Stimulated activated CD4-positive, alpha-beta T cell treated with anti-CD3 and anti-CD28 coated beads, Interleukin-2, amount 100 ng/mL, for 24 hours (primary cell): ENCODE measurements at regions not wholly inside any gene's neighbourhood (a gene's known extent, or its start where the extent isn't known, plus 50 kb on each side); places are given as distances from the start of the nearest gene placed in this dataset.
"Not testable (repeated sequence)": the region's sequence is repeated elsewhere in the genome, so short reads cannot be mapped to it uniquely, and the experiment has no call there.

ENCODE experiments used
- DNase-seq, 2 donors: peaks; one replicate each; pipeline ENCODE4 v3.0.0-alpha.2; 2020

GRCh38 chr14:53448682-53449081 is 295.6 kb upstream of the DDHD1 start:
- DNase-seq: no peak

DNA sequence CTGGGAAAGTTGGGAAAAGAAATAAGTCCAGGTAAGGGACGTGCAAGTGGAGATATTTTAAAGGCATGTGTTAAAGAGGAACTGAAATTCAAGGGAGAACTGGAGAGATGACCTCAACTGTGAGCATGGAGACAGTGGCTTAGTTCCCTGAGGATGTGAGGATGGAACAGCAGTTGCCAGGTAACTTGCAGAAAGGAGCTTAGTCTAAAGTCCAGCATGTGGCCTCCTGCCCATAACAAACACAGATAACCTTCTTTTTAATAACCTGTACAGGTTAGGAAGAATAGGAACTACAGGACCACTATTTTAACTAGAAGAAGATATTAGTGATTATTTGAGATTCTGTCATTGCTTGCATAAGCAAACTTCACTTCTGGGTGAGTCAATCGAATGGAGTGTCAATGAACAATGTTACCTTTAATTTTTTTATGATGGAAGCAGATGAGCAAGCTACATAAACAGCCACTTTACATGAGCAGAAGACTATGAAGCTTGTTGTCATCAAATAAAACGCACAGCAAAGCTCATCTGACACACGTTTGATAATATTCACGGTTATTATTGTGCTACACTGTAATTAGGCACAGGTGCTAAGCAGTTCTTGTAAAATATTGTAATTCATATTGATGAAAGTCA is 291.7 kb upstream of the DDHD1 start:
- no peak for DNase-seq

DNA sequence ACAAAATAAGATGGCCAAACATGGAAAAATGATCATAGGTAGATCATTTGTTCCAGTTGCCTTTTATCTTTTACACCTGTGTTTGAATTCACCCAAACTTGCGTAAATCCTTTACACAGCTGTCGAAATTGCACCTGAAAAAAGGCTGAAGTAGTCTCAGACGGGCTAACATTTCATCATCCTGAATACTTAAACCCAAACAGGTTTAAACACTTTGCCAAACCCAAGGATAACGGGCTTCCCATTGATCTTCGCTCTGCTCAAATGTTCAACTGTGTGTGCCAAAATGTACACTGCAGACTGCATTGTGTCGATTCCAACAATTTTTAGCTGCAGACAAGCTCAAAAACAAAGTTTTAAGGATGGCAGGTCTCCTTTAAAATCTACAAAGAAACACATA is 288.7 kb upstream of the DDHD1 start:
- DNase-seq: no peak

DNA sequence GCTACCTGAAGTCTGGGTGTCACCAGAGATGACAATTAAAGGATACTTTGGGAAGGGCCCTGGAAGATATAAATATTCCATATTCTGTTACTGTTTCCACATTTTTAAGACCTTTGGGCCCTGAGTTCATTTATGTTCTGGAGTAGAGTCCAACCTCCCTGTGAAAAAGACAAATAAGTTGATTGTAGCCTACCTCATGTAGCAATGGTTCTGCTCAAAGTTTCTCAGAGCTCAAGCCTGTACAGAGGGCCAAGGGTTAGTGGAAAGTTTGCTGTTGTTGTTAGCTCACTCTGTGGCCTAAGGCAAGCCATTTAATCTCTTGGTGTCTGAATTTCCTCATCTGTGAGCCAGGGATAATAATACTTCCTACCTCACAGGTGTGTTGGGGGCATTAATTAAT is 284.7 kb upstream of the DDHD1 start:
- DNase-seq: no peak

- DNase-seq: peak in 1 of 2 donors; percentile 3
These were observed 279.3 kb upstream of the DDHD1 start for GRCh38 chr14:53432378-53432802.

- DNase-seq: no peak
These were observed 277.7 kb upstream of the DDHD1 start for GRCh38 chr14:53430870-53431269.

- DNase-seq: no peak
These were observed 259.9 kb upstream of the DDHD1 start for GRCh38 chr14:53412819-53413675.

DNA sequence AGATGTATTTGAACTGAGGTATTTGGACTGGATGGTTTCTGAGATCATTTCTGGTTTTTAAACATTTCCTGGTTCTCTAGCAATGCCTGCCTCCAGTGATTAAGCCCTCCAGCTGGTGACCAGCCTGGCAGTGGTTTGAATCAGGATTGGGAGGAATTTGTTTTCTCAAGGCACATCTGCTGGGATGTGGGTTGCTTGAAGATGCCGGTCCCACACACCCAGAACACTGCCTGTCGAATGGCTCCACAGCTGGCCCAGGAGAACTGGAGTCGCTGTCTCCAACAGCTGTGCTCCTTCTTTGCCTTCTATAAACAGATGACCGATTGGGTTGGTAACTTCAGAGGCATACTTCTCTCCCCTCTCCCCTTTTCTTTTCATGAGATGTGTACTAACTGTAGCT is 258.0 kb upstream of the DDHD1 start:
- DNase-seq: no peak

DNA sequence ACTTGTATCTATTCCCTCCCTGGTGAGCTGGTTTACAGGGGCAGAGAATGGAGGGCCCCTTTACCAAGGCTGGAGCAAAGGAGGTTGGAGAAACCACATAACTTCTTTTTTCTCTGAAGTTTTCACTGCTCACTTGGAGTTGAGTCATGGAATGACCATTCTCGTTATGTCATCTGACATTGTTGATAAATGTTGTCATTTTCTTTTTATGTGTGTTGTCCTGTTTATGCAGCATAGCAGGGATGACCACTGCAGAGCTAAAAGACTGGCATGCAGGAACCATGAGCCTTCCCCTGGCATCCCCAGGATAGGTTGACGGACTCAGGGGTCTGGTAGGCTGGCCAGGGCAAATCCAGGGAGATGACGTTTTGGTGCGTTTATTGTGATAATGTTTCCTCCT is 256.8 kb upstream of the DDHD1 start:
- DNase-seq: no peak

- no peak for DNase-seq
These were observed 256.2 kb upstream of the DDHD1 start for GRCh38 chr14:53409289-53409688.

GRCh38 chr14:53408175-53408879 is 255.2 kb upstream of the DDHD1 start:
- no peak for DNase-seq

DNA sequence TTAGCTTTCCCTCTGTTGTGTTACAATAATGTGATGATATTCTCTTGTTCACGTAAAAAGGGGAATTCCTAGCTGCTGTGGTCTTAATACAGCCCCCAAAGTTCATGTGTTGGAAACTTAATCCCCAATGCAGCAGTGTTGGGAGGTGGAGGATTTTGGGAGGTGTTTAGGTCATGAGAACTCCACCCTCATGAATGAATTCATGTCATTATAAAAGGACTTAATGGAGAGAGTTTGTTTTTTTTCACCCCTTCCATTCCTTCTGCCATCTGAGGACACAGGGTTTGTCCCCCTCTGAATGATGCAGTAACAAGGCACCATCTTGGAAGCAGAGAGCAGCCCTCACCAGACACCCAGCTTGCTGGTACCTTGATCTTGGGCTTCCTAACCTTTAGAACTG is 253.4 kb upstream of the DDHD1 start:
- DNase-seq: no peak

- no peak for DNase-seq
These were observed 248.5 kb upstream of the DDHD1 start for GRCh38 chr14:53401646-53402045.

GRCh38 chr14:53399057-53399456 is 245.9 kb upstream of the DDHD1 start:
- DNase-seq: no peak

- DNase-seq: no peak
These were observed 245.5 kb upstream of the DDHD1 start for GRCh38 chr14:53398616-53399015.

DNA sequence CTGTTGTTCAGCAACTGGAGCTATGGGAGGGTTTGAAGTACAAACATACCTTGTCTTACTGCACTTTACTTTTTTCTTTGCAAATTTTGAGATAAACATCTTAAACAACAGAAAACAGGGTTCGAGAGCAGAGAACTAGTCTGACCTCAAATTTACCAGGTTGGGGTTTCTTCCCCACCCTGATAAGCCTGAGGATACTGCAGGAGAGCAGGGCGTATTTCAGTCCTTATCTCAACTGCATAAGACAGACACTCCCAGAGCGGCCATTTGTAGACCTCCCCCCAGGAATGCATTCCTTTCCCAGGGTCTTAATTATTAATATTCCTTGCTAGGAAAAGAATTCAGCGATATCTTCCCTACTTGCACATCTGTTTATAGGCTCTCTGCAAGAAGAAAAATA is 242.1 kb upstream of the DDHD1 start:
- DNase-seq: not testable (repeated sequence)

- DNase-seq: no peak
These were observed 238.6 kb upstream of the DDHD1 start for GRCh38 chr14:53391631-53392285.

- DNase-seq: no peak
These were observed 238.0 kb upstream of the DDHD1 start for GRCh38 chr14:53391156-53391555.

DNA sequence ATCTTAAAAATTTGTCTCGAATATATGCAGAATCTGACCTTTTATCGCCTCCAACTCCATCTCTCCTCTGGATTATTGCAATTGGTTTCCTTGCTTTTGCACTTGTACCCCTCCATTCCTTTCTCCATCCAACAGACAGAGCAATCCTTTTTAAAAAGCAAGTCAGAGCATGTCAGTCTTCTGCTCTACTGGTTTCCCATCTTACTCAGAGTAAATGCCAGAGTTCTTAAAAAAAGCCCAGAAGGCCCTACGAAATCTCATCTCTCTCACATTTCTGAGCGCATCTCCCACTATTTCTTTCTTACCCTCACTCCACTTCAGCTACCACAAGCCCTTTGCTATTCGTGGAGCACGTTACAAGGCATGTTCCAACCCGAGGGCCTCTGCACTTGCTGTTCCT is 236.9 kb upstream of the DDHD1 start:
- DNase-seq: no peak

DNA sequence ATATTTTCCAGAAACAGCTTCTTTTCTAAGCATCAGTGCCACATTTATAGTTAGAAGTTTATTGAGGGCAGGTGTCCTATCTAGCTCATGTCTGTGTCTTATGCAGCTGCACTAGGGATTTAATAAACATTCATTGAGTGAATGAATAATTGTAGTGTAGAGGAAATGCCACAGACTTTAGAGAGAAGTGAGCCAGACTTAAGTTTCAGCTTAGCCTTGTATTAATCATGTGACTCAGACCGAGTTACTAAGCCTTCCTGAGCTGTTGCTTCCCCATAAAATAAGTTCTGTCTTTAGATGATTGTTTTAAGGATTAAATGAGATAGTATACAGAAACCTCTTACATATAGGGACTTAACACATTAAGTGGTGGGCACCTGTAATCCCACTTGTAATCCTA is 236.1 kb upstream of the DDHD1 start:
- no peak for DNase-seq

DNA sequence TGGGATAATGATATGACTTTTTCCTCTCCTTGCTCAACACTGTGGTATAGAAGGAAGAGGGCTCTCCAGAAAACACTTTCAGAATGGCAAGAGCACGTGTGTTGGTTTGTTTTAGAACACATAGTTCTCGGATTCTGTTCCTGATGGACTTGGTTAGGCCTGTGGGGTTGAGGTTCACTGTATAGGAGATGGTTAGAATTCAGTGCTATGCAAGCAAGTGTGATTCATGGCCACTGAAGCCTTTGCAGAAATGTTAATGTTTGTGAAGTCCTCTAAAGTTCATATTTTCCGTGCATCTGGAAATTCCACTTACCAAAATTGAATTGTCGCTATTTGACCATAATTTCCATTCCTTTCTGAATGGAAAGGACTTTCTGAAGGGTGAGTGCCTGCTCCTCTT is 233.2 kb upstream of the DDHD1 start:
- no peak for DNase-seq

DNA sequence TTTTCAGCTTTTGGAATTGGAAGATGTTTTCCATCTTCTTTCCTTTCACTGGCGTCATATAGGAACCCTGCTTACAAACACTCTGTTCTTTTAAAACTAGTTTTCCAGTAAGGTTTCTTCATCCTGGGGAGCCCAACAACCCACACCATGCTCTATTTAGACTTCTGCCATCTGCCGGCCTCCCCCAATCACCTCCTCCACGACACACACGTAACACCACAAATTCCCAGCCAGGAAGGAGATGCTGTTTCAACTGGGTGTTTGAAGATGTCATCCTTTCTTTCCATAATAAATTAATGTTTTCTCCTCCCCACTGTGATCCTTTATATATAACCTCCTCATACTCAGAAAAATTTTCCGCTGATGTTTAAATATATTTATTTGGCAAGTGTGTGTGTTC is 231.4 kb upstream of the DDHD1 start:
- no peak for DNase-seq

DNA sequence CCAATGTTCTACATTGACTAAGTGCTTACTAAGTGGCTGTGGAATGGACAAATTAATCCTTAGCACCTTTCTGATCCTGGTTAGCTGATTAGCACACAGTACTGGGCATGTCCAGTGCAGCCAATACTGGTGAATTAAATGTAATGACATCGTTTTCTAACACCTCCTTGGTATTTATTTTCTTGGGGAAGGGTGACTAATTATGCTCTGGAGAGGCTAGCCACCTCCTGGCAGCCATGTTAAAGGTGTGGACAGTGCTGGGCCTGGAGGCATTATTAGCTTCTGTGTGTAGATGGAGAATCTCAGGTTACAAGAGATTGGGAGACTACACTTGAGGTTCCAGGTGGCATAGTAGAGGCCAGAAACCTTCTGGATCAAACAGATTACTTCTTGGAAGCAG is 230.9 kb upstream of the DDHD1 start:
- no peak for DNase-seq
